HepG2 (cell line): ENCODE measurements at regions not wholly inside any gene's neighbourhood (a gene's known extent, or its start where the extent isn't known, plus 50 kb on each side); places are given as distances from the start of the nearest gene placed in this dataset.

Experiments
- ATAC-seq: fragments of 200-7000 bp; cut with Tn5 transposase; 3 replicates; pipeline ENCODE4 v1.9.1; 2020; ENCODE audit warnings: mild to moderate bottlenecking, moderate library complexity
- BruUV-seq: library from RNA; stranded (reverse); fragments of 400-500 nt; replicated peaks from 2 replicates; lab custom pipeline; 2021; lab: Mats Ljungman, UMichigan
- CTCF ChIA-PET: fragments of 300-600 bp; formaldehyde crosslinking; extraction: SDS; loops from one replicate; lab custom pipeline; 2021; ENCODE audit warnings: low total read pairs, inconsistent platforms, low intra/inter-chr PET ratio; lab: Yijun Ruan, JAX
- POLR2A ChIA-PET: fragments of 350-600 bp; sonication (Branson Sonifier 250); formaldehyde crosslinking; loops from one replicate; lab custom pipeline; 2020; ENCODE audit warnings: antibody characterized with exemption, inconsistent platforms; lab: Yijun Ruan, JAX
- DNase-seq: peaks from one replicate; pipeline ENCODE4 v3.0.0-alpha.2; 2015; ENCODE audit warnings: low spot score
- FAIRE-seq: peaks from 3 replicates; lab custom pipeline; 2011; peaks lifted over from hg19 to GRCh38; lab: Jason Lieb, UNC
- H2AFZ ChIP-seq: one replicate; pipeline ENCODE4 v1.6.1; 2011; ENCODE audit warnings: low read length, inconsistent platforms
- H3K27ac ChIP-seq: fragments of 300-600 bp; 3 replicates; pipeline ENCODE4 v1.8.0; 2011; ENCODE audit warnings: mixed run types, mild to moderate bottlenecking, mixed read lengths, low read length, inconsistent platforms; ENCODE audit not compliant: insufficient read depth; ENCODE audit errors: extremely low read length
- H3K27me3 ChIP-seq, 2 experiments: fragments of 200-600 bp in 1 of 2; 2 replicates in 1 of 2; 3 replicates in 1 of 2; pipeline versions ENCODE4 v1.6.0 to v1.8.0; 2011; ENCODE audit warnings: low read length in 2 of 2, mild to moderate bottlenecking in 2 of 2, moderate library complexity in 2 of 2, inconsistent platforms in 1 of 2; ENCODE audit not compliant: insufficient read depth in 2 of 2, control insufficient read depth in 1 of 2
- H3K36me3 ChIP-seq, 2 experiments: fragments of 200-600 bp in 1 of 2; replicated peaks in 1 of 2; 2 replicates in 1 of 2; 3 replicates in 1 of 2; pipeline versions ENCODE4 v1.5.1 to v1.8.0; 2011; ENCODE audit warnings: low read length in 2 of 2, inconsistent platforms in 1 of 2; ENCODE audit not compliant: insufficient read depth in 2 of 2, control insufficient read depth in 1 of 2
- H3K4me1 ChIP-seq: 2 replicates; pipeline ENCODE4 v1.5.1; 2012; ENCODE audit warnings: low read length, inconsistent platforms; ENCODE audit not compliant: insufficient read depth
- H3K4me2 ChIP-seq: 2 replicates; pipeline ENCODE4 v1.6.0; 2011; ENCODE audit warnings: low read depth, low read length, inconsistent platforms
- H3K4me3 ChIP-seq, 3 experiments: fragments of 200-600 bp in 1 of 3; sonication (generic), shearing (Covaris generic) in 1 of 3; replicated peaks in 1 of 3; 2 replicates each; pipeline ENCODE4 v1.5.1; 2011 to 2016; ENCODE audit warnings: low read length in 3 of 3, inconsistent platforms in 2 of 3, low read depth in 2 of 3, mild to moderate bottlenecking in 2 of 3, control low read depth in 1 of 3, mixed read lengths in 1 of 3; ENCODE audit not compliant: insufficient read depth in 1 of 3
- H3K79me2 ChIP-seq: one replicate; pipeline ENCODE4 v1.6.1; 2011; ENCODE audit warnings: low read length, inconsistent platforms; ENCODE audit not compliant: insufficient read depth
- H3K9ac ChIP-seq: 2 replicates; pipeline ENCODE4 v1.6.0; 2011; ENCODE audit warnings: mild to moderate bottlenecking, low read depth, low read length, inconsistent platforms; ENCODE audit not compliant: insufficient read depth
- H3K9me3 ChIP-seq: 2 replicates; pipeline ENCODE4 v1.5.1; 2012; ENCODE audit warnings: mild to moderate bottlenecking, low read length
- H4K20me1 ChIP-seq: 2 replicates; pipeline ENCODE4 v1.6.0; 2011; ENCODE audit warnings: inconsistent platforms, mild to moderate bottlenecking, low read length, moderate library complexity; ENCODE audit not compliant: insufficient read depth
- EHMT2 ChIP-seq: fragments of 200-600 bp; sonication (generic); IDR thresholded peaks from 2 replicates; pipeline ENCODE4 v1.7.0; 2017; ENCODE audit warnings: antibody characterized with exemption, low read depth, low read length, borderline replicate concordance
- EP300 ChIP-seq, 3 experiments: sonication (generic) in 1 of 3; formaldehyde crosslinking in 1 of 3; IDR thresholded peaks; 2 replicates each; pipeline versions ENCODE4 v1.5.1 to v1.6.1; 2011 to 2020; ENCODE audit warnings: low read depth in 2 of 3, low read length in 2 of 3, borderline replicate concordance in 1 of 3, improper control_type of control experiment in 1 of 3, mild to moderate bottlenecking in 1 of 3, missing genetic modification reagents in 1 of 3, moderate library complexity in 1 of 3
- FOXA3 ChIP-seq: IDR thresholded peaks from 2 replicates; pipeline ENCODE4 v1.6.1; 2016; ENCODE audit warnings: missing genetic modification reagents, missing compliant biosample characterization
- FOXK1 ChIP-seq: sonication (generic); formaldehyde crosslinking; IDR thresholded peaks from 2 replicates; pipeline ENCODE4 v1.4.0; 2020; ENCODE audit warnings: low read depth, missing genetic modification reagents, borderline replicate concordance
- GTF2F1 ChIP-seq: fragments of 150-350 bp; IDR thresholded peaks from 2 replicates; pipeline ENCODE4 v1.6.1; 2014; ENCODE audit warnings: low read length
- HNF4G ChIP-seq, 2 experiments: sonication (generic) in 1 of 2; formaldehyde crosslinking in 1 of 2; IDR thresholded peaks; 2 replicates each; pipeline versions ENCODE4 v1.4.0 to v1.6.1; 2011 to 2020; ENCODE audit warnings: borderline replicate concordance in 2 of 2, low read depth in 2 of 2, mild to moderate bottlenecking in 2 of 2, low read length in 1 of 2, missing genetic modification reagents in 1 of 2, moderate library complexity in 1 of 2
- IKZF4 ChIP-seq: sonication (generic); formaldehyde crosslinking; IDR thresholded peaks from 2 replicates; pipeline ENCODE4 v1.5.1; 2020; ENCODE audit warnings: borderline replicate concordance, mild to moderate bottlenecking, low read depth, missing genetic modification reagents; ENCODE audit errors: not compliant biosample characterization
- KMT2A ChIP-seq: sonication (generic); formaldehyde crosslinking; IDR thresholded peaks from 2 replicates; pipeline ENCODE4 v1.4.0; 2020; ENCODE audit warnings: missing genetic modification reagents
- MTA3 ChIP-seq: sonication (generic); formaldehyde crosslinking; IDR thresholded peaks from 2 replicates; pipeline ENCODE4 v1.4.0; 2020; ENCODE audit warnings: missing genetic modification reagents
- NCOA5 ChIP-seq: sonication (generic); formaldehyde crosslinking; IDR thresholded peaks from 2 replicates; pipeline ENCODE4 v1.4.0; 2020; ENCODE audit warnings: missing genetic modification reagents
- NCOR1 ChIP-seq: fragments of 200-600 bp; sonication (generic); IDR thresholded peaks from 2 replicates; pipeline ENCODE4 v1.7.0; 2017; ENCODE audit warnings: antibody characterized with exemption, low read length, borderline replicate concordance
- RORA ChIP-seq: sonication (generic); formaldehyde crosslinking; IDR thresholded peaks from 2 replicates; pipeline ENCODE4 v1.5.0; 2020; ENCODE audit warnings: mild to moderate bottlenecking, missing genetic modification reagents, moderate library complexity
- SOX5 ChIP-seq: IDR thresholded peaks from 2 replicates; pipeline ENCODE4 v1.6.1; 2016; ENCODE audit warnings: borderline replicate concordance
- ZNF496 ChIP-seq: sonication (generic); formaldehyde crosslinking; IDR thresholded peaks from 2 replicates; pipeline ENCODE4 v1.8.1; 2023; ENCODE audit warnings: mild to moderate bottlenecking, moderate library complexity, missing genetic modification reagents; ENCODE audit not compliant: insufficient replicate concordance
- ZNF644 ChIP-seq: IDR thresholded peaks from 2 replicates; pipeline ENCODE4 v1.6.1; 2016; ENCODE audit warnings: low read depth
- ZNF761 ChIP-seq: sonication (generic); formaldehyde crosslinking; conservative IDR thresholded peaks from 2 replicates; pipeline ENCODE4 v1.4.0; 2020; ENCODE audit warnings: mild to moderate bottlenecking, missing genetic modification reagents
- ZNF816 ChIP-seq: sonication (generic); formaldehyde crosslinking; IDR thresholded peaks from 2 replicates; pipeline ENCODE4 v1.8.0; 2022; ENCODE audit warnings: missing genetic modification reagents, mild to moderate bottlenecking, borderline replicate concordance
- in situ Hi-C: cut with HindIII; loops from 2 replicates; pipeline ENCODE4 v1.10.0; 2017; ENCODE audit warnings: low pct_unique_long_range_greater_than_20kb; ENCODE audit not compliant: extremely low pct_ligation_motif_present
- intact Hi-C: fragments of 100-400 bp; cut with micrococcal nuclease; formaldehyde crosslinking; loops from one replicate; pipeline ENCODE4 v1.10.0; 2022; ENCODE audit not compliant: unreplicated experiment
- TF ChIP-seq, protein P1 (sequence below): sonication (generic); formaldehyde crosslinking; IDR thresholded peaks from 2 replicates; pipeline ENCODE4 v1.4.0; 2020; ENCODE audit warnings: missing genetic modification reagents
- TF ChIP-seq, protein P2 (sequence below): IDR thresholded peaks from 2 replicates; pipeline ENCODE4 v1.6.1; 2016; ENCODE audit warnings: low read depth, borderline replicate concordance
- TF ChIP-seq, protein P3 (sequence below): sonication (generic); formaldehyde crosslinking; IDR thresholded peaks from 2 replicates; pipeline ENCODE4 v1.8.1; 2023; ENCODE audit warnings: mild to moderate bottlenecking, missing genetic modification reagents, borderline replicate concordance

DNA sequence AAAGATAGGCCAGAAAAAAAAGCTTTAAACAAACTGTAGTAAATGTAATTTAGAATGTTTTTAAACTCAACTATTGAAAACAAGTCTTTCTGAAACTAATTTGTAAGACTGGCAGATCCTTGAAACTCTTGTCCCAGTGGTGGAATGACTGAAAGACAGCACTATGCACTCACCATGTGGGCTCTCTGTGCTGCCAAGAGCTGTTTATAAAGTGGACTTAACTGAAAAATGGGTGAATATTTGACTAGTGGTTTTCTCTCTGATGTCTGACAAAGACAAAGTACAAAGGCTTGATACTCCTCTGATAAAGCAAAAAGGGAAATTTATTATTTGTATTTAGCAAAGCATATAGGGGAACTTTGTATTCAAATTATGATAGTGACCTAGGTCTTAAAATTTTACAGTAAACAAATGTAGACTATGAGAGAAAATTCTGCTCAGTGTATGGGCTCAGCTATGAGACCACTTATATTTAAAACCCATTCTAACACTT is 635.4 kb downstream of the NR2F1-AS1 start:
- 0 out of 6 replicates have a peak overlapping the region, but pooled peaks of 1 of the 3 experiments have one; percentile 1 for H3K4me3 ChIP-seq
- DNase-seq: peak; percentile 95
- no peaks in the 10 kb centered on the region for H3K36me3 ChIP-seq
- intact Hi-C loops (loop anchor here (1.0 to 10.0 kb wide), 6 partner anchors 19 to 299 kb away; no protein-coding TSS in a partner anchor), in situ Hi-C loops (loop anchor here (10.0 kb wide), 1 partner anchor 299 kb away; no protein-coding TSS in a partner anchor)
- TSS peak; percentile 85 for BruUV-seq
- ATAC-seq: peak; percentile 97
- H3K4me2 ChIP-seq: peak overlapping the region; percentile 36
- H4K20me1 ChIP-seq: no peaks in the 10 kb centered on the region
- H3K27ac ChIP-seq: peak overlapping the region; percentile 91
- ChIA-PET CTCF (no interaction called here), POLR2A (interaction anchor here (0.9 to 2.9 kb wide), 12 partner anchors 10 to 637 kb away, joined by 3 to 34 read pairs (median 7); partner anchors contain the start of gene NR2F1)
- no peaks in the 10 kb centered on the region for H3K27me3 ChIP-seq
- FAIRE-seq: no peak
- no peak overlapping the region for H2AFZ ChIP-seq
- peaks cover 70% of the 10 kb centered on the region for H3K4me1 ChIP-seq
- peaks cover 35% of the 10 kb centered on the region for H3K9me3 ChIP-seq
- no peaks in the 10 kb centered on the region for H3K79me2 ChIP-seq
- peak overlapping the region; percentile 73 for H3K9ac ChIP-seq
- TF ChIP-seq, protein P1, sequence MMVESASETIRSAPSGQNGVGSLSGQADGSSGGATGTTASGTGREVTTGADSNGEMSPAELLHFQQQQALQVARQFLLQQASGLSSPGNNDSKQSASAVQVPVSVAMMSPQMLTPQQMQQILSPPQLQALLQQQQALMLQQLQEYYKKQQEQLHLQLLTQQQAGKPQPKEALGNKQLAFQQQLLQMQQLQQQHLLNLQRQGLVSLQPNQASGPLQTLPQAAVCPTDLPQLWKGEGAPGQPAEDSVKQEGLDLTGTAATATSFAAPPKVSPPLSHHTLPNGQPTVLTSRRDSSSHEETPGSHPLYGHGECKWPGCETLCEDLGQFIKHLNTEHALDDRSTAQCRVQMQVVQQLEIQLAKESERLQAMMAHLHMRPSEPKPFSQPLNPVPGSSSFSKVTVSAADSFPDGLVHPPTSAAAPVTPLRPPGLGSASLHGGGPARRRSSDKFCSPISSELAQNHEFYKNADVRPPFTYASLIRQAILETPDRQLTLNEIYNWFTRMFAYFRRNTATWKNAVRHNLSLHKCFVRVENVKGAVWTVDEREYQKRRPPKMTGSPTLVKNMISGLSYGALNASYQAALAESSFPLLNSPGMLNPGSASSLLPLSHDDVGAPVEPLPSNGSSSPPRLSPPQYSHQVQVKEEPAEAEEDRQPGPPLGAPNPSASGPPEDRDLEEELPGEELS: peak; percentile 37; the same call in 1 of the 2 replicates
- TF ChIP-seq MTA3 (CRISPR knock-in tag): no peak
- TF ChIP-seq, protein P2, sequence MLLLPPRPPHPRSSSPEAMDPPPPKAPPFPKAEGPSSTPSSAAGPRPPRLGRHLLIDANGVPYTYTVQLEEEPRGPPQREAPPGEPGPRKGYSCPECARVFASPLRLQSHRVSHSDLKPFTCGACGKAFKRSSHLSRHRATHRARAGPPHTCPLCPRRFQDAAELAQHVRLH (CRISPR knock-in tag): no peak
- 0 out of 2 replicates have a peak, but pooled peaks have one; percentile 24 for TF ChIP-seq ZNF761
- no peak for TF ChIP-seq ZNF496 (CRISPR knock-in tag)
- TF ChIP-seq KMT2A (CRISPR knock-in tag): no peak
- TF ChIP-seq FOXK1 (CRISPR knock-in tag): peak; percentile 25; the same call in 1 of the 2 replicates
- TF ChIP-seq NCOA5 (CRISPR knock-in tag): no peak
- TF ChIP-seq IKZF4 (CRISPR knock-in tag): no peak
- no peak for TF ChIP-seq RORA (CRISPR knock-in tag)
- TF ChIP-seq EHMT2: peak; percentile 80; the same call in 1 of the 2 replicates
- TF ChIP-seq, protein P3, sequence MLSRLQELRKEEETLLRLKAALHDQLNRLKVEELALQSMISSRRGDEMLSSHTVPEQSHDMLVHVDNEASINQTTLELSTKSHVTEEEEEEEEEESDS (CRISPR knock-in tag): no peak
- no peak for TF ChIP-seq ZNF816 (CRISPR knock-in tag)
- peak in 1 of 2 experiments; percentile 92; a peak in 2 of 4 replicates for TF ChIP-seq EP300 (IDR thresholded peaks at IDR 0.05; ENCODE audit: low read depth in 2 of 2, low read length in 2 of 2)
- TF ChIP-seq EP300 (CRISPR knock-in tag; IDR thresholded peaks at IDR 0.05; ENCODE audit: borderline replicate concordance): no peak
- peak; percentile 28; the same call in 1 of the 2 replicates for TF ChIP-seq ZNF644 (CRISPR knock-in tag)
- TF ChIP-seq SOX5 (CRISPR knock-in tag): peak; percentile 75; the same call in 1 of the 2 replicates
- no peak for TF ChIP-seq GTF2F1
- peak; percentile 53; the same call in 1 of the 2 replicates for TF ChIP-seq FOXA3
- peak; percentile 29; the same call in 1 of the 2 replicates for TF ChIP-seq HNF4G (IDR thresholded peaks at IDR 0.05; ENCODE audit: borderline replicate concordance, low read depth, low read length)
- TF ChIP-seq HNF4G (CRISPR knock-in tag; IDR thresholded peaks at IDR 0.05; ENCODE audit: borderline replicate concordance, low read depth): no peak
- peak; percentile 29; the same call in 1 of the 2 replicates for TF ChIP-seq NCOR1
